ENCODE measurements at regions not wholly inside any gene's neighbourhood (a gene's known extent, or its start where the extent isn't known, plus 50 kb on each side); places are given as distances from the start of the nearest gene placed in this dataset.

- TF ChIP-seq, protein P1, sequence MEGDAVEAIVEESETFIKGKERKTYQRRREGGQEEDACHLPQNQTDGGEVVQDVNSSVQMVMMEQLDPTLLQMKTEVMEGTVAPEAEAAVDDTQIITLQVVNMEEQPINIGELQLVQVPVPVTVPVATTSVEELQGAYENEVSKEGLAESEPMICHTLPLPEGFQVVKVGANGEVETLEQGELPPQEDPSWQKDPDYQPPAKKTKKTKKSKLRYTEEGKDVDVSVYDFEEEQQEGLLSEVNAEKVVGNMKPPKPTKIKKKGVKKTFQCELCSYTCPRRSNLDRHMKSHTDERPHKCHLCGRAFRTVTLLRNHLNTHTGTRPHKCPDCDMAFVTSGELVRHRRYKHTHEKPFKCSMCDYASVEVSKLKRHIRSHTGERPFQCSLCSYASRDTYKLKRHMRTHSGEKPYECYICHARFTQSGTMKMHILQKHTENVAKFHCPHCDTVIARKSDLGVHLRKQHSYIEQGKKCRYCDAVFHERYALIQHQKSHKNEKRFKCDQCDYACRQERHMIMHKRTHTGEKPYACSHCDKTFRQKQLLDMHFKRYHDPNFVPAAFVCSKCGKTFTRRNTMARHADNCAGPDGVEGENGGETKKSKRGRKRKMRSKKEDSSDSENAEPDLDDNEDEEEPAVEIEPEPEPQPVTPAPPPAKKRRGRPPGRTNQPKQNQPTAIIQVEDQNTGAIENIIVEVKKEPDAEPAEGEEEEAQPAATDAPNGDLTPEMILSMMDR (IDR thresholded peaks at IDR 0.05), result no peak
- Histone ChIP-seq H3K4me3 (no peak overlapping the region), H3K4me1 (peaks cover 4% of the 10 kb centered on the region), H3K9me3 (no peaks in the 10 kb centered on the region), H3K27me3 (no peaks in the 10 kb centered on the region), H3K27ac (no peak overlapping the region), H3K36me3 (no peaks in the 10 kb centered on the region)
- intact Hi-C loops (cut with DNase I), result no loop called here
- DNase-seq (no peak), ATAC-seq (no peak)
Observed at GRCh38 chr6:11480541-11480940, 57.0 kb upstream of the TMEM170B start.

DNA sequence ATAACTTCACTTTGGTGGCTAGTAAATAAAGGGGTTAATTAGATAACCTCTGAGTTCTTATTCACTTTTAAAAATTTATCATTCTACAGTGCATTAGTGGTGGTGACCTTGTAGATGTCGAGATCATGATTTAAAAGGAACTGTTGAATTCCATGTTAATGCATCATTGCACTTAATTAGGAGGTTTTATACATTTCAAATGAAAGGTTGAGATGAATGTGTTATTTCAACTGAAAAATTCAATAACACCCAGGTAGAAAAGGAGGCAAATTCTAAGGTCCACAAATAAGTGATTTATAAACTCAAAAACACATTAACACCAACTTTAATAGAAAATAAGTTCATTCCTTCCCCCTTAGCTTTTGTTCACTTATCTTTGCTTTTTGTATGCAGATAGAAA is 58.3 kb upstream of the TMEM170B start:
- Histone ChIP-seq H3K4me3 (no peak overlapping the region), H3K27me3 (no peaks in the 10 kb centered on the region), H3K27ac (no peak overlapping the region), H3K9me3 (no peaks in the 10 kb centered on the region), H3K36me3 (no peaks in the 10 kb centered on the region), H3K4me1 (no peaks in the 10 kb centered on the region)
- ATAC-seq, result no peak
- TF ChIP-seq, protein P1 (IDR thresholded peaks at IDR 0.05), result no peak
- intact Hi-C loops (cut with DNase I), result no loop called here
- DNase-seq, result no peak

DNA sequence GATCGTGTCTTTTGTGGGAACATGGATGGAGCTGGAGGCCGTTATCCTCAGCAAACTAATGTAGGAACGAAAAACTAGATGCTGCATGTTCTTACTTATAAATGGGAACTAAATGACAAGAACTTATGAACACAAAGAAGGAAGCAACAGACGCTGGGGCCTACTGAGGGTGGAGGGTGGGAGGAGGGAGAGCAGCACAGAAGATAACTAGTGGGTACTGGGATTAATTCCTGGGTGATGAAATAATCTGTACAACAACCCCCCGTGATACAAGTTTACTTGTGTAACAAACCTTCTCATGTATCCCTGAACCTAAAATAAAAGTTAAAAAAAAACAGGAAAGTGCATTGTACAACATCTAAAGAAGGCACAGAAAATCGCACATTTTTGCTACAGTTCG is 59.0 kb upstream of the TMEM170B start:
- Histone ChIP-seq H3K9me3 (no peaks in the 10 kb centered on the region), H3K4me1 (no peaks in the 10 kb centered on the region), H3K27ac (no peak overlapping the region), H3K4me3 (no peak overlapping the region), H3K36me3 (no peaks in the 10 kb centered on the region), H3K27me3 (no peaks in the 10 kb centered on the region)
- DNase-seq (no peak), ATAC-seq (no peak)
- TF ChIP-seq, protein P1 (IDR thresholded peaks at IDR 0.05), result no peak
- intact Hi-C loops (cut with DNase I), result no loop called here

DNA sequence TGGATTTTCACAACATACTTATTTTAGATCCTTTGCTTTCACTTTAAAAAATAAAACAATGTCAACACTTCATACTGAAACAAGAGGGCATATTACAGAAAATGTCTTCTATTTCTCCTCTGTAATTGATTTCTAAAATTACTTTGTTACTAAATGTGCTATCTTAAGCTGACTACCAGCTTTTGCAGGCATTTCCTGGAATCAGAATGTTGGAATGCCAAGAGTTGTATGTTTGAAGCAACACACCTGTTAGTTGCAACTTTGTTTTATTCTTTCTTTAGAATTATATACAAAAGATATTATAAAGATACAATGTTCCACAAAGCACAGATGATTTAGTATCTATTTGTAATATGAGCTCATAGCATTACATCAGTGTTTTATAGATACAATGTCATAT is 62.5 kb upstream of the TMEM170B start:
- Histone ChIP-seq H3K4me1 (no peaks in the 10 kb centered on the region), H3K9me3 (no peaks in the 10 kb centered on the region), H3K27ac (no peak overlapping the region), H3K36me3 (no peaks in the 10 kb centered on the region), H3K27me3 (no peaks in the 10 kb centered on the region), H3K4me3 (no peak overlapping the region)
- DNase-seq (no peak), ATAC-seq (no peak)
- intact Hi-C loops (cut with DNase I), result no loop called here
- TF ChIP-seq, protein P1 (IDR thresholded peaks at IDR 0.05), result no peak

DNA sequence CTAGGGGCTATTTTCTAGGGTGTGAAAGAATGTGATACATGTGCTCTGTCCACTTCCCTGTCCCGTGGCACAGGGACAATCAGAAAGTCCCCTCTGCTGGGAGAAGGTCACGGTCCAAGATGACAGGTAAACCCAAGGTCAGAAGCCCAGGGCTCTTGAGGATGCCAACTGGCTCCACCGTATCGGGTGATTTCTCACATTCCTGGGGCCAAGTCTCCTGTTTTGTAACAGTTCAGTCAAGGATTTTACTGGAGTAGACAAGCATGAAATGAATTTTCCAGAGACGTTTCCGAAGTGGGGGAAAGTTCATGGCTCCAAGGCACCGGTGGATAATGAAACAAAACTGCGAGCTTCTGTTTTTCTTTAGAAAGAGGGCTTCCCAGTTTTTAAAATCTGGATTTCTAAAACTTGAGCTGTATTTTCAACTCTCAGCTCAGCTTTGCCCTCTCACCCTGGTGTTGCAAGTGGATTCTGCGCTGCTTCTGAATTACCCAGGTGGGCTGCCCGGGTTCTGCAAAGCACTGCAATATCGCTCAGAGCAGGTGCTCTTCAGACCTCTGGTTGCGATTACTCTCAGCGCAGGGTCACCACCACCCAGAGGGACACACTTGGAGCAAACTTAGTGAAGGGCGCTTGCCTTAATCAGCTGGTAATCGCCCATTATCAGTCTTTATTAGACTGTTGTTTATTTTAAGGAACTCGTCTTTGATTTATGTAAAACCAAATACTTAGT is 64.4 kb upstream of the TMEM170B start:
- intact Hi-C loops (cut with DNase I), result no loop called here
- no peaks in the 10 kb centered on the region for H3K36me3 ChIP-seq
- no peaks in the 10 kb centered on the region for H3K4me1 ChIP-seq
- TF ChIP-seq, protein P1 (IDR thresholded peaks at IDR 0.05), result no peak
- no peaks in the 10 kb centered on the region for H3K27me3 ChIP-seq
- no peak for DNase-seq
- H3K27ac ChIP-seq, result peak overlapping the region; percentile 70
- no peaks in the 10 kb centered on the region for H3K9me3 ChIP-seq
- ATAC-seq, result peak; percentile 85
- H3K4me3 ChIP-seq, result peak overlapping the region; percentile 33

DNA sequence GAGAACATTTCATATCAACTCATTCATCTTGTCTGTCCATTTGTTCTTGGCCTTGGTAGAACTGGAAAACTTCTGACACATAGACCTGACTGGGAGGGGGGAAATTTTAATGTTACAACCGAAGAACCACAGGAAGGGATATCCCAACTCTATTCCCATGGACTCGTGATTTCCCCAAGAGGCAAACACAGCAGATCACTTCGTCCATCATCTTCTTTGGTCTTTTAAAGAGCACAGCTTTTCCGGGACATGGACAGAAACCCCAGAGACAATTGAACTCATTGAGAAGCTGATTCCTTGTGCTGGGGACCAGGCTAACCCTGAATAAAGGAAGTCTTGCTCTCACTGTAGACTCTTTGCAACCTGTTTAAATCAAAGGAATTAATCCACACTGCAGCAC is 66.3 kb upstream of the TMEM170B start:
- ATAC-seq, result no peak
- no peak for DNase-seq
- intact Hi-C loops (cut with DNase I), result no loop called here

More for the DNA sequence above, 66.3 kb upstream of the TMEM170B start:
- Histone ChIP-seq H3K4me3 (no peak overlapping the region), H3K27ac (no peak overlapping the region), H3K9me3 (no peaks in the 10 kb centered on the region), H3K4me1 (no peaks in the 10 kb centered on the region), H3K36me3 (no peaks in the 10 kb centered on the region), H3K27me3 (no peaks in the 10 kb centered on the region)
- TF ChIP-seq, protein P1 (IDR thresholded peaks at IDR 0.05), result no peak

Measured in upper lobe of right lung (tissue), 1 donor.